Adrenal gland (tissue), 5 donors: ENCODE measurements at regions not wholly inside any gene's neighbourhood (a gene's known extent, or its start where the extent isn't known, plus 50 kb on each side); places are given as distances from the start of the nearest gene placed in this dataset.

Source experiments
- POLR2A ChIP-seq, 2 donors: fragments of 450-650 bp; IDR thresholded peaks; one replicate each; pipeline ENCODE4 v1.6.1; 2017; ENCODE audit warnings: antibody characterized with exemption in 2 of 2, mild to moderate bottlenecking in 2 of 2, moderate library complexity in 1 of 2
- TF ChIP-seq, protein P1 (sequence below), 6 experiments: fragments of 450-650 bp in 4 of 6; fragments of 200-600 bp in 2 of 6; sonication (generic) in 1 of 6; IDR thresholded peaks; 1 replicate in 5 of 6; 2 replicates in 1 of 6; pipeline versions ENCODE4 v1.5.1 to v1.8.0; 2016 to 2021; ENCODE audit warnings: antibody characterized with exemption in 6 of 6, mild to moderate bottlenecking in 2 of 6, moderate library complexity in 1 of 6
- donor health status: DM: no; HTN: no; CAD: no.

GRCh38 chr10:3255075-3255474 lies 82.5 kb upstream of the PITRM1 start:
- TF ChIP-seq POLR2A (IDR thresholded peaks at IDR 0.05): no peak
- TF ChIP-seq, protein P1, sequence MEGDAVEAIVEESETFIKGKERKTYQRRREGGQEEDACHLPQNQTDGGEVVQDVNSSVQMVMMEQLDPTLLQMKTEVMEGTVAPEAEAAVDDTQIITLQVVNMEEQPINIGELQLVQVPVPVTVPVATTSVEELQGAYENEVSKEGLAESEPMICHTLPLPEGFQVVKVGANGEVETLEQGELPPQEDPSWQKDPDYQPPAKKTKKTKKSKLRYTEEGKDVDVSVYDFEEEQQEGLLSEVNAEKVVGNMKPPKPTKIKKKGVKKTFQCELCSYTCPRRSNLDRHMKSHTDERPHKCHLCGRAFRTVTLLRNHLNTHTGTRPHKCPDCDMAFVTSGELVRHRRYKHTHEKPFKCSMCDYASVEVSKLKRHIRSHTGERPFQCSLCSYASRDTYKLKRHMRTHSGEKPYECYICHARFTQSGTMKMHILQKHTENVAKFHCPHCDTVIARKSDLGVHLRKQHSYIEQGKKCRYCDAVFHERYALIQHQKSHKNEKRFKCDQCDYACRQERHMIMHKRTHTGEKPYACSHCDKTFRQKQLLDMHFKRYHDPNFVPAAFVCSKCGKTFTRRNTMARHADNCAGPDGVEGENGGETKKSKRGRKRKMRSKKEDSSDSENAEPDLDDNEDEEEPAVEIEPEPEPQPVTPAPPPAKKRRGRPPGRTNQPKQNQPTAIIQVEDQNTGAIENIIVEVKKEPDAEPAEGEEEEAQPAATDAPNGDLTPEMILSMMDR (IDR thresholded peaks at IDR 0.05): no peak
